ENCODE measurements at regions not wholly inside any gene's neighbourhood (a gene's known extent, or its start where the extent isn't known, plus 50 kb on each side); places are given as distances from the start of the nearest gene placed in this dataset.

- no peak overlapping the region for H3K27ac ChIP-seq
- in situ Hi-C loops (cut with HindIII; ENCODE audit: low pct_ligation_motif_present, low sequenced_read_pairs), result no loop called here
- peak; percentile 26 for DNase-seq
Measured at GRCh38 chr13:103640606-103641005, 574.4 kb upstream of the SLC10A2 start.

DNA sequence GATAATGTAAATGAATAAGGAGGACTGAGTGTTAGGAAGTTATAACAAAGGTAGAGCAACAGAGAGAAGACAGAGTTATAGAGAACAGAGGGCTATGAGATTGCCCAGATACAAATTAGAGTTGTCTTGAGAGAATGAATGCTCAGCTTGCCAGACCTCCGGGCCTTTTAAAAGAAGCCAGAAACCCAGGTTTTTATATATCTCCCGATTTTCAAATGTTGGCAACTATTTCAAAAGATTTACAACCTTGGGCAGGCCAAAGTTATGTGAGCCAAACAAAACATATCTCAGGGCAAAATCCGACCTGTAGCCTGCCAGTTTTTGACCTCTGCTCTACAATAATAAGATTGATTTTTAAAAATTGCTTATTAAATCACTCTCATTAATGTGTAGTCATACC lies 573.1 kb upstream of the SLC10A2 start:
- Histone ChIP-seq H3K4me3 (ENCODE audit: low read depth, low read length) (no peak overlapping the region), H3K27me3 (replicated peaks) (no peaks in the 10 kb centered on the region), H3K27ac (no peak overlapping the region), H3K36me3 (replicated peaks) (no peaks in the 10 kb centered on the region)
- TF ChIP-seq, protein P1, sequence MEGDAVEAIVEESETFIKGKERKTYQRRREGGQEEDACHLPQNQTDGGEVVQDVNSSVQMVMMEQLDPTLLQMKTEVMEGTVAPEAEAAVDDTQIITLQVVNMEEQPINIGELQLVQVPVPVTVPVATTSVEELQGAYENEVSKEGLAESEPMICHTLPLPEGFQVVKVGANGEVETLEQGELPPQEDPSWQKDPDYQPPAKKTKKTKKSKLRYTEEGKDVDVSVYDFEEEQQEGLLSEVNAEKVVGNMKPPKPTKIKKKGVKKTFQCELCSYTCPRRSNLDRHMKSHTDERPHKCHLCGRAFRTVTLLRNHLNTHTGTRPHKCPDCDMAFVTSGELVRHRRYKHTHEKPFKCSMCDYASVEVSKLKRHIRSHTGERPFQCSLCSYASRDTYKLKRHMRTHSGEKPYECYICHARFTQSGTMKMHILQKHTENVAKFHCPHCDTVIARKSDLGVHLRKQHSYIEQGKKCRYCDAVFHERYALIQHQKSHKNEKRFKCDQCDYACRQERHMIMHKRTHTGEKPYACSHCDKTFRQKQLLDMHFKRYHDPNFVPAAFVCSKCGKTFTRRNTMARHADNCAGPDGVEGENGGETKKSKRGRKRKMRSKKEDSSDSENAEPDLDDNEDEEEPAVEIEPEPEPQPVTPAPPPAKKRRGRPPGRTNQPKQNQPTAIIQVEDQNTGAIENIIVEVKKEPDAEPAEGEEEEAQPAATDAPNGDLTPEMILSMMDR (IDR thresholded peaks at IDR 0.05; ENCODE audit: low read depth, low read length, missing control alignments), result no peak
- DNase-seq, result no peak
- in situ Hi-C loops (cut with HindIII; ENCODE audit: low pct_ligation_motif_present, low sequenced_read_pairs), result no loop called here

More at GRCh38 chr13:103640606-103641005, 574.4 kb upstream of the SLC10A2 start:
- no peaks in the 10 kb centered on the region for H3K27me3 ChIP-seq (replicated peaks)
- no peaks in the 10 kb centered on the region for H3K36me3 ChIP-seq (replicated peaks)
- H3K4me3 ChIP-seq (ENCODE audit: low read depth, low read length), result no peak overlapping the region
- TF ChIP-seq, protein P1 (IDR thresholded peaks at IDR 0.05; ENCODE audit: low read depth, low read length, missing control alignments), result no peak

DNA sequence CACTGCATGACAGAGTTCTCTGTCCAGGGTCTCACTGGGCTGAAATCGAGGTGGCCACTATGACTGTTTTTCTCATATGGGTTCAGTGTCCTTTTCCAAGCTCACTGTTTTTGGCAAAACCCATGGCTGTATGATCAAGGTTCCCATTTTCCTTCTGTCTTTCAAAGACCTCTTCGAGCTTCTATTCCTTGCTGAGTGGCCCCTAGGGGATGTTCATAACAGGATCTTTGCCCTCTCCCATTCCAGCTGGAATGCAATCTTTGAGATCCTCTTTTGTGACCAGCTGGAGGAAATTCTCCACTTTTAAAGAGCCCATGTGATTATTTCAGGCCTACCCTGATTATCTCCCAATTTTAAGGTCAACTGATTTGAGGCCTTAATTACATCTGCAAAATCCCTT lies 572.5 kb upstream of the SLC10A2 start:
- H3K36me3 ChIP-seq (replicated peaks), result no peaks in the 10 kb centered on the region
- TF ChIP-seq, protein P1 (IDR thresholded peaks at IDR 0.05; ENCODE audit: low read depth, low read length, missing control alignments), result no peak
- H3K27ac ChIP-seq, result no peak overlapping the region
- H3K27me3 ChIP-seq (replicated peaks), result no peaks in the 10 kb centered on the region
- no peak overlapping the region for H3K4me3 ChIP-seq (ENCODE audit: low read depth, low read length)
- no peak for DNase-seq
- in situ Hi-C loops (cut with HindIII; ENCODE audit: low pct_ligation_motif_present, low sequenced_read_pairs), result no loop called here

DNA sequence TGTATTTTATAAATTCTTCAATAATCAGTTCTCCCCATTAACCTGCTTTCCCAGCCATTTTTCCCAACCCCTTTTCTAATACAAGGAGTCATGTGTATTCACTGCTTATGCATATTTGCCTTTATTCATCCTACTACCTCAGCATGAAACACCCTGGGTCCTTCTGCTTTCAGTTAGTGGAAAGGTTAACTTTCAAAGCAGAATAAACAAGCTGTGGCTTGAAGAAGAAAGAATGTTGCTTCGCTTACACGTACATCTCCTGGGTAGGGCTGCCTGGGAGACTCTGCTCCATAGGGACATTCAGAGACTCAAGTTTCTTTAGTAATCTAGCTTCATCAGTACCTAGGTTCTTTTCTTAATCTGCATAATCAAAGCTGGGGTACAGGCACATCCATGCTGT lies 567.8 kb upstream of the SLC10A2 start:
- TF ChIP-seq, protein P1 (IDR thresholded peaks at IDR 0.05; ENCODE audit: low read depth, low read length, missing control alignments), result no peak
- H3K4me3 ChIP-seq (ENCODE audit: low read depth, low read length), result no peak overlapping the region
- in situ Hi-C loops (cut with HindIII; ENCODE audit: low pct_ligation_motif_present, low sequenced_read_pairs), result no loop called here
- H3K27me3 ChIP-seq (replicated peaks), result no peaks in the 10 kb centered on the region
- H3K27ac ChIP-seq, result no peak overlapping the region
- H3K36me3 ChIP-seq (replicated peaks), result no peaks in the 10 kb centered on the region
- DNase-seq, result no peak

DNA sequence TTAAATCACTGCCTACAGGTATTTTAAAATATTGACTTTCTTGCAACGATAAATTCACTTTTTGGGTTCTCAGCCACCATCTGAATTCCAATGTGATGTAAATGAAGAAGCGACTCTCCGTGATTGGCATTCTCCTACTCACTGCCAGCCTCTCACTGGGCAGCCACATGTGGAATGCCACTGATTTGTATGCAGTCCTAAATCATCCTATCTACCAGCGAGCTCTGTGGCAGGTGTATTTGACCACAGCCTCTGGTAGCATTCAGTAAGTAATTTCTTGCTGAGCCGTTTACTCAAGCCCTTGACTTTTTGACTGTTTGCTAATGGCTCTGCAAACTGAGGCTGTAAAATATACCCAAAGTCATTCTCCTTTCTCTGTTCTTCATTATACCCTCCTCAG lies 559.0 kb upstream of the SLC10A2 start:
- no peak overlapping the region for H3K27ac ChIP-seq
- in situ Hi-C loops (cut with HindIII; ENCODE audit: low pct_ligation_motif_present, low sequenced_read_pairs), result no loop called here
- no peak overlapping the region for H3K4me3 ChIP-seq (ENCODE audit: low read depth, low read length)
- DNase-seq, result no peak
- TF ChIP-seq, protein P1 (IDR thresholded peaks at IDR 0.05; ENCODE audit: low read depth, low read length, missing control alignments), result no peak
- H3K36me3 ChIP-seq (replicated peaks), result no peaks in the 10 kb centered on the region
- H3K27me3 ChIP-seq (replicated peaks), result no peaks in the 10 kb centered on the region

- Histone ChIP-seq H3K27me3 (replicated peaks) (no peaks in the 10 kb centered on the region), H3K4me3 (ENCODE audit: low read depth, low read length) (no peak overlapping the region), H3K36me3 (replicated peaks) (no peaks in the 10 kb centered on the region), H3K27ac (no peak overlapping the region)
- in situ Hi-C loops (cut with HindIII; ENCODE audit: low pct_ligation_motif_present, low sequenced_read_pairs), result no loop called here
- DNase-seq, result no peak
- TF ChIP-seq, protein P1 (IDR thresholded peaks at IDR 0.05; ENCODE audit: low read depth, low read length, missing control alignments), result no peak
Measured at GRCh38 chr13:103618151-103618550, 551.9 kb upstream of the SLC10A2 start.

Measured in brain microvascular endothelial cell (primary cell).